Activated naive CD8-positive, alpha-beta T cell treated with anti-CD3 and anti-CD28 coated beads, Interleukin-2, amount 50 U/mL, for 16 hours (primary cell): ENCODE measurements at regions not wholly inside any gene's neighbourhood (a gene's known extent, or its start where the extent isn't known, plus 50 kb on each side); places are given as distances from the start of the nearest gene placed in this dataset.

Experiments used
- DNase-seq: peaks from one replicate; pipeline ENCODE4 v3.0.0-alpha.2; 2020; ENCODE audit warnings: low read depth, low spot score

DNA sequence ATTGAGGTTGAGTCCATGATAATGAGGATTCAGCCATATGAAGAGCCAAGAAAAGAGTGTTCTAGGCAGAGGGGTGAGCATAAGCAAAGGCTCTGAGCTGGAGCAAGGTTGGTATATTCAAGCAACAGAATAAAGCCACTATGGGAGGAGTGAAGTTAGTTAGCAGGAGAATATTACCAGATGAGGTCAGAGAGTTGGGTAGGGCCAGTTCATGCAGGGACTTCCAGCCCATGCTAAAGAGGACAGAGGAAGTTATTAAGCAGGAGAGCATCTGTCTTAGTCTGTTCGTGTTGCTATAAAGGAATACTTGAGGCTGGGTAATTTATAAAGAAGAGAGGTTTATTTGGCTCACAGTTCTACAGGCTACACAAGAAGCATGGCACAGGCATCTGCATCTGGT, 57.1 kb upstream of the ATG10 start:
- no peak for DNase-seq

DNA sequence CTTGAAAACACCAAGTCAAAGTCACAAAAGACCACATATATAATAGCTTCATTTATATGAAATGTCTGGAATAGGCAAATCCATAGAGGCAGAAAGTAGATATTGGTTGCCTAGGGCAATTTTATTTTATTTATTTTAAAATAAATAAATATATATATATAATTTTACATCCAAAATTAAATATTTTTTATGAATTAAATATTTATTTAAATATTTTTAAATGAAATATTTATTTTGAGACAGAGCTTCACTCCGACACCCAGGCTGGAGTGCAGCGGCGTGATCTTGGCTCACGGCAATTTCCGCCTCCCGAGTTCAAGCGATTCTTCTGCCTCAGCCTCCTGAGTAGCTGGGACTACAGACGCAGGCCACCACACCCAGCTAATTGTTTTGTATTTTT, 58.9 kb upstream of the ATG10 start:
- no peak for DNase-seq

DNA sequence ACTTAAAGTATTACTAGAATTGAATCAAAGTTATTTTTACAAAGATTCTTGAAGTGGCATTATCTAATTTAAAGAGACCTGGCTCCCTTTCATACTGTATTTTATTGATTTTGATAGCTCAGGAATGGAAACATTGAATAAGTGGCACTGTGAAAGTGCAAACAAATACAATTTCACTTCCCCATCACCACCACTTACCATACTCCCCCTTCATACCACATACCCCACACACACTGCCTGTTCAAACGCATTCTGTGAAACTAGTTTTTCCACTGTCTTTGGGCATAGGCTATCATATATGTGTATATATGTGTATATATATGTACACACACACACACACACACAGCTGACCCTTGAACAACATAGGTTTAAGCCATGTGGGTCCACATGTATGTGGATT, 62.1 kb upstream of the ATG10 start:
- no peak for DNase-seq

DNA sequence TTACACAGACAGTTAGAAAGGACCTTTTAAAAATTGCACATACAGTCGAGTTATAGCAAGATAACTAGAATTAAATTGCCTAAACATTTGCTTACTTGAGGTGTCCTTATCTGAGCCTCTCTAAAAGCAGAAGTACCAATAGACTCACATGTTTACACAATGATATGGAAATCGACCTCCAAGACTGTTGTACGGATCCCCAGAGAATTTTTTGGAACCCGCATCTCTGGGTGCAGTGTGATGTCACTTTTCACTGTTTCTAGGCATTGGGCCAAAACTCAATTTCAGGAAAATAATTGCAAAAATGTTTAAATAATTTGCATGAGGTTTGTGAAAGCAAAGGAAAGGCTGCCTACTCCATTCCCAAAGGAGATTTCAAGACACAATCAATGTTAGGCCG, 63.1 kb upstream of the ATG10 start:
- DNase-seq = no peak

DNA sequence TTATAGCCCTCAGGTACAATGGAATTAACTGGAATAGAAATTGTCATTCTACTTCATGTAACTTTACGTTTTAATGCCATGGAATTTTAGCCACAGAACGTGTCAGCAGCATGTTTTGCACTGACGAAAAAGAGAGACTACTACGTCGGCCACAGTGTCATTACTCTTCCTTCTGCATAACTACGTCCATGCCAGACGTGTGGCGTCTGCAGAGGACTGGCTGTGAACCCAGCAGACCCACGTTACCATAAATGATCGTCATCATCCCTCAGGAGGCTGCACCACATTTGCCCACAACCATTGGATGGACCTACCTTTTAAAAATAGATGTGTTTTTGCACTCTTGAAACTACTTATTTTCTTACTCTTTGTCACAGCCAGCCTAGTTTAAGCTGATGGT, 63.8 kb upstream of the ATG10 start:
- no peak for DNase-seq

DNA sequence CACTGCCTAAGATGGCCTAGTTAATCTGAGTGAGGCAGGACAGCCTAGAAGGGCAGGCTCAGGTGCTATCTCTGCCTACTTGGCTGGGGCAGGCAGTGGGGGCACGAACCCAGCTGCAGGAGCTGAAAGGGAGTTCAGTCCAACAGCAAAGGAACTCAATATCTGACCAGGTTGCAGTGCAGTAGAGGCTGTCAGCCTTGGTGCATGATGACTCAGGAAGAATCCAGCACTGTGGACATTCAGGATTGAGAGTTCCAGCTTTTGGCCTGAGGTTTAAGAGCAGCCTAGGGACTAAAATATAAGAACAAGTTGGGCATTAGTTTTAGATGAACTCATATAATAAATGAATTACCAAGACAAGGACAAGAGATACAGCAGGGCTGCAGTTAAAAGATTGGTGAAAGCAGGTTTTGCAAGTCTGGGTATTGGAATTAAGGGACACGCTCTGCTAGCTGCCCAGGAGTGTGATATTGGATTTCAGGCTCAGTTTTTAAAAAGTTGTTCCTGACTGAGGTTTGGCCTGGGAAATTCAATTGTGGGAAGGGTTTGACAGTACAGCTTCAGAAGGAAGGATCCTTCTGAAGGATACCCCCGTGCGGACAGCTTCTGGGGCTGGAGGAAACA, 64.7 kb upstream of the ATG10 start:
- DNase-seq = no peak

DNA sequence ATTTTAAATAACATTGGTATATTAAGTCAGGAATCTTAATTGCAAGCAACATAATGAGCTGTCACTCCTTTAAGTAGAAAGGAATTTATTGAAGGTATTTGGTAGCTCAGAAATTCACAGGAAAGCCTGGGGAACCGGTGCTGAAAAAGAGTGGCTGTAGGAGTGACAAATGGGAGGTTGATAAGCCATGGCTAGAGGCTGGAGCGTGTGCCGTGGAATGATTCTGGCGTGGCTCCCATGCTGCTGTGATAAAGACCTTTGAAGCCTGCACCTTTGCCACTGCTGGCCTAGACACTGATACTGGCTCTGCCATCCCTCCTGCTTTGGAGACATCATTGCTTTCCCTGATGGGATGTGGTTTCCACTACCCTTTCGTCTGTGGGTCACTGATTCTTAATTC, 65.7 kb upstream of the ATG10 start:
- no peak for DNase-seq

DNA sequence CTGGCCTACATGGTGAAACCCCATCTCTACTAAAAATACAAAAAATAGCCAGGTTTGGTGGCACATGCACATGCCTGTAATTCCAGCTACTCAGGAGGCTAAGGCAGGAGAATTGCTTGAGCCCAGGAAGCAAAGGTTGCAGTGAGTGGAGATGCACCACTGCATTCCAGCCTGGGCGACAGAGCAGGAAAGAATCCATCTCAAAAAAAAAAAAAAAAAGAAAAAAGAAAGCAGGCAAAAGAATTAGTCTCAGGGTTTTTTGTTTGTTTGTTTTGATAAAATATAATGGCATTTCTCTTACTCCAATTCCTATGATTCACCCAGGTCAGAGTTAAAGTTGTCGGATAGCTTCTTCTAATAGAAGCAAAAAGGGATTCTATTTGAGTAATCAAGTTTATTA, 67.0 kb upstream of the ATG10 start:
- DNase-seq = no peak

DNA sequence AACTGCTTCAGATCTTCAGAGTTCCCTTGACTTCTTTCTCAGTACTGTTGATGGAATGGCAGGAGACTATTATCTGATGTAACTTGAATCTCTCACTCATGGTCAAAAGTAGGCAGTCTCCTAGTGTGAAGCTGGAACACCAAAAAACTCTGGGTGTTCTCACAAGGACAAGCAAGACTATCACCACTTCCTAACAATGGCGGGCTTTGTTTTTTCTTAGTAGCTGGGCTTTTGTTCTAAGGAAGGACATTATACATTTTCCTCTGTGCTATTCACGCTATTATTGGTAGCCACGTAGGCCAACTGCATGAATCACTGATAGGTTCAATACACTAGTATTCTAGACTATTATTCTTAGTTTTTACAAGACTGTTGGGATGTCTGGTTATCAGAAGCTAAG, 67.7 kb upstream of the ATG10 start:
- DNase-seq = no peak

DNA sequence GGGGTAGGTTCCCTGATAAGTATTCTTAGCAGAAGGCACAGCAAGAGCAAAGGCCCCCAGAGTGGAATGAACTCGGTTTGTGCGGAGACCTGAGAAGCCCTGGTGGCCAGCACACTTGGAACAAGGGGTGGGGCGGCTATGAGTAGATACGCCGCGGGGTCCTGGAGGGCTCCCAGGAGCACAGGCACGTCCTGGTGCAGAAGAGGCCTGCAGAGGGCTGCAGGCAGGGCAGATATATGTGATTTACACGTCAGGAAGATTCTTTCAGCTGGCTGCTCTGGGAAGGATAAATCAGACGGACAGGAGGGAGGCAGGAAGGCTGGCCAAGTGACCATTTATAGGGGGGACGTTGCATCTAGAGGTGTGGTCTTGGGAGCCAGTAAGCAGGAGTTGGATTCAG, 70.2 kb upstream of the ATG10 start:
- DNase-seq = no peak

DNA sequence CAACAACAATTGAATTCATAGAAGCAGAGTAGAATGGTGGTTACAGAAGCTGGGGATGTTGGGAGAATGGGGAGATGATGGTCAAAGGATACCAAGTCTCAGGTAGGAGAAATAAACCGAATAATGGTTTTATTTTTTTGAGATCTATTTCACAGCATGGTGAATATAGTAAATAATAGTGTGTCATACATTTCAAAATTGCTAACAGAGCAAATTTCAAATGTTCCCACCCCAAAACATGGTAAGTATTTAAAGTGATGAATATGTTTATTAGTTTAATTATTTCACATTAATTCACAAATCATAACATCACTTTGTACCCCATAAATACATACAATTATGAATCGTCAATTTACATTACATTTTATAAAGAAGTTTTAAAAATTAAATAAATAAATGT, 72.7 kb upstream of the ATG10 start:
- DNase-seq = no peak

DNA sequence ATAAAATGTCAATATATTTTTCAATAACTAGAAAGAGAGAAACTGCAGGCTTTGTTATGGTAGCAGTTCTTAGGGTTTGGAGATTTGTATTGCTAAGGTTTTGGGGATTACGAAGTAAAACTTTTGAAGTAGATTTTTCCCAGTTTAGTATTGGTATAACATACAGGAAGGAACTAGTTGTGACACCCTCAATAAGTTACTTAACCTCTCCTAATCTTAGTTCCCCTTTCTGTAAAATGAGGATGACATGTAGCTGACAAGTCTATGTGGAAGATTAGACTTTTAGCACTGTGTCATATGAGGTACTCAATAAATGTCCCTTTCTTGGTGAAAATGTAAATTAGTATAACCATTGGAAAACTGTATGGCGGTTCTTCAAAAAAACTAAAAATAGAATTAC, 73.4 kb upstream of the ATG10 start:
- DNase-seq = no peak

DNA sequence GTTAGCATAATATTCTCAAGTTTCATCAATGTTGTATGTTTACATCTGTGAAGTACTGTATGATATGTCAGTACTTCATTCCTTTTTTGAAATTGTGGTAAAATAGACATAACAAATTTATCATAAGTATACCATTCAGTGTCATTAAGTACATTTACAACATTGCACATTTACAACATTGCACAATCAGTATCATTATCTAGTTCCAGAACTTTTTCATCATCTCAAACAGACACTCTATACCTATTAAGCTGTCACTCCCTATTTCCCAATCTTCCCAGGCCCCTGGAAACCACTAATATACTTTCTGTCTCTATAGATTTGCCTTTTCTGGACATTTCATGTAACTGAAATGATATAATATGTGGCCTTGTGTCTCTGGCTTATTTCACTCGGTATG, 75.1 kb upstream of the ATG10 start:
- no peak for DNase-seq

DNA sequence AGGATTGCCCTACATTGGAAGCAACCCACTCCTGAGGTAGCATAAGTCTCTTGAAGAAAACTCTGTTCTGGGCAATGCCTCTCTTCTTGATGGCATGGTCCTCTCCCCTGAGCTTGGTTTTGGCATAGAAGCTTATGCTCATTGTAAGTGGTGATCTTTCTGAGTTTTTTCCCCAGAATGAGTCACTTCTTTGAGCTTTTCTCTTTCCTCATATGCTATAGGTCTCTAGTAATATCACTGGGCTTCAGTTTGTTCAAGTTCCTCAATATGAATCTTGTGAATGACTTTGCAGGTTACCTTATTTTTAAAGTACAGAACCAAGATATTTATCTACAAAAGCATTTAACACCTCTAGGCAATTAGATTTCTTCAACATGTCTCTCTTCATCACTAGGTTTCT, 76.5 kb upstream of the ATG10 start:
- DNase-seq = no peak

DNA sequence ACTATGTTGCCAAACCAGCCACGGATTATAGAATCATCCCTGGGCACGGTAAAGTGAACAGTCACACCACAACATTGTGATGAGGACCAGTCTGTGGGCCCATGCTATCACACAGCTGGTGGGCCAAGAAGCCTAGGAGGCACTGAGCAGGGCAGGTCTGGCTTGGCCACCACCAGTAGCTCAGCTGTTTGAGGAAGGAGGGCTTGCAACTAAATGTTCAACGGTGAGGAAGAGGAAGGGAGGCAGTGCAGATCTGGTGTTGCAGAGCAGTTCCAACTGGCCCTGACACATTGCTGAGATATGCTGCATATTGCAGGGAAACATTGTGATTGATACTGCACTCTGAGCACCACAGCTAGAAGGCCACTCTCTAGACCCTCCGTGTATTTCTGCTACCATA, 77.9 kb upstream of the ATG10 start:
- no peak for DNase-seq

DNA sequence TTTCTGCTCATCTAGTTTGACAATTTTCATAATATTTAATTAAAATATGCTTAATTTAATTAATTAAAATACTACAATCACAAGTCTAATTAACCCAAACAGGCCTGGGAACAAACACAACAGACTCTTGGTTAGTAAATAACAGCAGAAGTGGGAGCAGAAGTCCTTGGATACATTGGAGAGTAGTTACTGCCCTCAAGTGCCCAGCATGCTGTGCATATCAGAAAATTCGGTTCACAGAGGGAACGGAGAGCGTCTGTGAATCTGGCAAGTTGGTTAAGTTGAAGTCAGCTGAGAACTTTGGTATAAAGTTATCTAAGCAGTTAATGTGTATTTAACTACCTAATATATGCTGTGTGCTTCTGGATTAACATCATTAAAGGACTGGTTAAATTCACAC, 87.0 kb upstream of the ATG10 start:
- DNase-seq = no peak

DNA sequence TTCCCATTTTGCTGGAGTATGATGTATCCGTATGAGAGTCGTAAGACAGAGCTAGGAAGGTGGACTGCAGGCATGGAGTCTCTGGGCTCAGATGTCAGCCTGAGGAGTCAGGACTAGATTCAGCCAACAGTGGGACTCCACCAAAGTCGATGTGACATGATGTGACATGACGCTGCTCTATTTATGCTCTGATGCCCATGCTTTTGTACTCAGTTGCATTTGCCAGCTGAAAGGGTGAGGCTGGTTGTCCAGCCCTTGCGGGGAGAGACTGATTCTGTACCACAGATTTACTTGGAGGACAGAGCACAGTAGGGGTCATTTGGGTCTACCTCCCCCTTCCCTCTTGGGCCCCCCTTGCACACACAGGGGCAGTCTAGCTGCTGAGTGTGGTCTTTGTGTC, 88.5 kb upstream of the ATG10 start:
- no peak for DNase-seq

DNA sequence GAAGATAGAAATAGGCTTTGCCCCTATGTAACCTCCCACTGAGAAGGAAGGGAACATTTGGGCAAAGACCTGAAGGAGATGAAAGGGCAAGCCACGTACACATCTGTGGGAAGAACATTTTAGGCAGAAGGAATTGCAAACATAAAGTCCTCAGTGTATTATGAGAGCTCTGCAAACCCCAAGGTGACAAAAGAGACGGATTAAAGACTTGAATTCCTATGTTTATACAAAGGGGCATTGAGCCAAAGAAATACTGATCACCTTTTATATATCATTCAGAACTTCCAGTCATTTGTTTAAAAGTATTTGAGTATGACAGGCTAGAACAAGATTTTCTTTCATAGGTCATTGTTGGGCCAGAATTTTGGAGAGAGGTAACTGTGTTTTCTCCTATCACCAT, 90.2 kb upstream of the ATG10 start:
- DNase-seq = no peak

DNA sequence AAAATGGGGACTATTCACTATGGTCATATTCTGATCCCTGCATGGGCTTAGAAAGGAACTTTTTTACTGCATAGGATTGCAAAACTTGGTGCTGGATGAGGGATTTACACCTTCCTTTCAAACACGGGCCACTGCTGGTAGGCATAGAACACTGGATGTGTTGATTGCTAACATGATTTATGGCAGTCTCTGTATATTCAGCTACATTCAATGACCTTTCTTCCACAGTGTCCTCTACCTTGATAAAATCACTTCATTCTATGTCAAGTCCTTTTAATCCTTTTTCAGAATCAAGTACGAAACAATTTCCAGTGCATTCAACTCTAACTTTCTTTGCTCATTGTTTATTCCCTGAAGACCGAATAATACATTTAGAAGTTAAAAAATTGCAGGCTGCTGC, 91.9 kb upstream of the ATG10 start:
- no peak for DNase-seq

DNA sequence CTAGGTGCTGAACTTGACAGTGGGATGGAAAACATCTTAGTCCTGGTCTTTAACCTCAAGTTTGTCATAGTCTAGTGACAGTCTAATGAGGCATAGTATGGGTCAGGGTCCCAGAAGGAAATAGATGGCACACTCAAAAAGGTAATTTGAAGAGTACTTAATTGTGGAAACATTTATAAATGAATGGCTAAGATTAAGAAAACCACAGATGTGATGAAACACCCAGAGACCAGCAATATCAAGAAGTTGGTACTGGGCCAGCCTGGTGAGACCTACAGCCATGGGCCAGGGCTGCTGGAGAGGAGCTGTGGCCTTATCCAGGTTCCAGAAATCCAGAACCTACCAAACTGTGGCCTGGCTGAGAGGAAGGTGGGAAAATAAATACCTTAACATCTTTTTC, 93.5 kb upstream of the ATG10 start:
- no peak for DNase-seq

DNA sequence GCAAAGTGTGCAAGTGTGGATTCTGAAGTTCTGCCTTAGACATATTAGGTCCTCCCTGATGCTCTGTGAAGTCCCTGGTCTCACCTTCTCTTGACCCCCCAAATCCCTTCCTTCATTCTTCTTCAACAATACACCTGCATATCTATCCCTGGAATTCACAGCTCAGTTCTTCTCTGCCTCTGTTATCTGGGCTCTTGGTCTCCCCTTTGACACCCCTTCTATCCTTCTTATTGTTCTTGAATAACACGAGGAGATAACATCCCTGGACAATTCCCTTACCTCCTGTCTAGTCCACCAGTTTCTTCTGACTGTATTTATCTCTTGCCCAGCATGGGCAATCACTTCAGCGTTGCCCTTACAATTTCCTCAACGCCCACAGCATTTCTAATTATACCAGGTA, 104.8 kb upstream of the ATG10 start:
- no peak for DNase-seq

DNA sequence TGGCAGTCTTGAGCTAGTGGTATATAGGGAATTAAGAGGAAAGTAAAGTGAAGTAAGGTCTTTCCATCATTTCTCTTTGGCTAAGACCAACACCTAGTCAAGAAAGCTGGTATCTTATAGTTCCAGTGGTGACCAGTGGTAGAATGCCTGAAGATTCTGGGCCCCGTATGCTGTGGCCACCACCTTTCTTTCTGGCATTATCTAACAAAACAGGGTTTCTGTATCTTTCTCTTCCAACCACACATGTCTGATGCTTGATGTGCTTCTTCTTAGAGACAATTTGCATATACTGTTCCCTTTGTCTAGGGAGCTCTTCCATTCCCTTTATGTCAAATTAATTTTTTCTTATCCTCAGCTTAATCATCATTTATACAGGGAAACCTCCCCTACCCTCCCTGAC, 109.9 kb upstream of the SSBP2 start:
- no peak for DNase-seq

DNA sequence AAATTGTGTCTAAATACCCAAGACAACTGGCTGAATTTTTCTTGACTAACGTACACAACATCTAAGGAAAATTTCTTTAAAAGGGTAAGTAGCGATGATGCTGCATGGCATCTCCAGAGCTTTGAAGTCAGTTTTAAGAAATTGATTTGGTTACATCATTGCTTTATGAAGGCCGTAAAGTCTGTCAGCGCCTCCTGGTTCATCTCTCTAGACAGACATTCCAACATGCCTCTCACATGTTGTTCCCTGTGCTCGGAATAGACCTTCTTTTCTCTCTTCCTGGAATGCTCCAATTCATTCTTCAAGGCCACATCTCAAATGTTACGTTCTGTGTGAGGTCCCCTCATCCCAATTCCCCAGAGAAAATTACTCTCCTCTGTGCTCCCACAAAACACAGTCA, 108.7 kb upstream of the SSBP2 start:
- no peak for DNase-seq
